ENCODE measurements at regions not wholly inside any gene's neighbourhood (a gene's known extent, or its start where the extent isn't known, plus 50 kb on each side); places are given as distances from the start of the nearest gene placed in this dataset.

- DNase-seq = no peak
- WGBS, 2 donors (ENCODE audit: low coverage in 1 of 2) = 90% methylated on average over 12 of the region's 12 CpGs; no CpG with 5 or more reads in 1 of the 2 donors
- Histone ChIP-seq H3K36me3 (no peaks in the 10 kb centered on the region), H3K27me3 (no peaks in the 10 kb centered on the region), H3K4me3 (no peak overlapping the region), H3K27ac (no peak overlapping the region), H3K4me1 (peaks cover 0 to 12% (median 4%) of the 10 kb centered on the region in 4 donors), H3K9me3 (no peaks in the 10 kb centered on the region)
- in situ Hi-C loops (cut with MboI; ENCODE audit: low pct_ligation_motif_present in 1 of 4, low pct_unique_long_range_greater_than_20kb in 1 of 4, low sequenced_read_pairs in 3 of 4) = no loop called here
- intact Hi-C loops (cut with DNase I; ENCODE audit: low total_unique reads) = no loop called here
- TF ChIP-seq POLR2A (IDR thresholded peaks at IDR 0.05) = no peak
- TF ChIP-seq, protein P1, sequence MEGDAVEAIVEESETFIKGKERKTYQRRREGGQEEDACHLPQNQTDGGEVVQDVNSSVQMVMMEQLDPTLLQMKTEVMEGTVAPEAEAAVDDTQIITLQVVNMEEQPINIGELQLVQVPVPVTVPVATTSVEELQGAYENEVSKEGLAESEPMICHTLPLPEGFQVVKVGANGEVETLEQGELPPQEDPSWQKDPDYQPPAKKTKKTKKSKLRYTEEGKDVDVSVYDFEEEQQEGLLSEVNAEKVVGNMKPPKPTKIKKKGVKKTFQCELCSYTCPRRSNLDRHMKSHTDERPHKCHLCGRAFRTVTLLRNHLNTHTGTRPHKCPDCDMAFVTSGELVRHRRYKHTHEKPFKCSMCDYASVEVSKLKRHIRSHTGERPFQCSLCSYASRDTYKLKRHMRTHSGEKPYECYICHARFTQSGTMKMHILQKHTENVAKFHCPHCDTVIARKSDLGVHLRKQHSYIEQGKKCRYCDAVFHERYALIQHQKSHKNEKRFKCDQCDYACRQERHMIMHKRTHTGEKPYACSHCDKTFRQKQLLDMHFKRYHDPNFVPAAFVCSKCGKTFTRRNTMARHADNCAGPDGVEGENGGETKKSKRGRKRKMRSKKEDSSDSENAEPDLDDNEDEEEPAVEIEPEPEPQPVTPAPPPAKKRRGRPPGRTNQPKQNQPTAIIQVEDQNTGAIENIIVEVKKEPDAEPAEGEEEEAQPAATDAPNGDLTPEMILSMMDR (IDR thresholded peaks at IDR 0.05) = no peak
- TF ChIP-seq EP300 (IDR thresholded peaks at IDR 0.05; ENCODE audit: low read depth) = no peak
- TF ChIP-seq POLR2AphosphoS5 (IDR thresholded peaks at IDR 0.05) = no peak
Observed at GRCh38 chr21:38968887-38969543, 163.3 kb downstream of the ETS2 start.

DNA sequence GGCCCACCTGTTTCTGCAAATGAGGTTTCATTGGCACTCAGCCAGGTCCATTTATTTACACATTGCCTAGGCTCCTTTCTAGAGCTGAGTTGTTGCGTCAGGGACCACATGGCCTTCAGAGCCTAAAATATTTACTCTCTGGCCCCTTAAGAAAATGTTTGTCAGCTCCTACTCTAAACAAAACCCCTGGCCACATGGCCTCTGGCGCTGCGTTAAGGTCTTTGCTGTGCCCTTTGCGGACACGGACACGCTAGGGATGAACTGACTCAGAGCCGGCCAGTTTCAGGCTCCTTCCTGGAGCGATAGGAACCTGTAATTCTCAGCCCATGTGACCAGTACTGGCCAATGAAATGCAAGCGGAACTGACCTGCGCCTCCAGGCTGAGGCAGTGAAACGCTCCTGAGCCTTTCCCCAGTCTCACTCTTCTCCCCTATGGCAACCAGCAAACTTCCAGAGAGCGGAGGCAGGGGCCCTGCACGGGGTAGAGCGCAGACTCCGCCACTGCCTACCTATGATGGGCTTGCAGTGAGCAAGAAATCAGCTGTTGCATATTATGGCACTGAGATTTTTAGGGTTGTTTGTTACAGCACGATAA is 160.3 kb downstream of the ETS2 start:
- Histone ChIP-seq H3K36me3 (no peaks in the 10 kb centered on the region), H3K4me1 (peaks cover 0 to 12% (median 4%) of the 10 kb centered on the region in 4 donors), H3K27me3 (no peaks in the 10 kb centered on the region), H3K4me3 (no peak overlapping the region), H3K27ac (peak overlapping the region; percentile 55 to 79 (median 66)), H3K9me3 (no peaks in the 10 kb centered on the region)
- intact Hi-C loops (cut with DNase I; ENCODE audit: low total_unique reads) (loop anchor here (1.0 kb wide), 1 partner anchor 32 kb away; no protein-coding TSS in a partner anchor), in situ Hi-C loops (cut with MboI; ENCODE audit: low pct_ligation_motif_present in 1 of 4, low pct_unique_long_range_greater_than_20kb in 1 of 4, low sequenced_read_pairs in 3 of 4) (no loop called here)
- TF ChIP-seq EP300 (IDR thresholded peaks at IDR 0.05; ENCODE audit: low read depth) = no peak
- TF ChIP-seq POLR2AphosphoS5 (IDR thresholded peaks at IDR 0.05) = peak in 2 of 3 donors; percentile 50 to 63
- peak; percentile 60 for TF ChIP-seq POLR2A (IDR thresholded peaks at IDR 0.05)
- TF ChIP-seq, protein P1 (IDR thresholded peaks at IDR 0.05) = no peak
- WGBS, 2 donors (ENCODE audit: low coverage in 1 of 2) = 64% methylated on average over 16 of the region's 16 CpGs; no CpG with 5 or more reads in 1 of the 2 donors
- peak; percentile 80 for DNase-seq

DNA sequence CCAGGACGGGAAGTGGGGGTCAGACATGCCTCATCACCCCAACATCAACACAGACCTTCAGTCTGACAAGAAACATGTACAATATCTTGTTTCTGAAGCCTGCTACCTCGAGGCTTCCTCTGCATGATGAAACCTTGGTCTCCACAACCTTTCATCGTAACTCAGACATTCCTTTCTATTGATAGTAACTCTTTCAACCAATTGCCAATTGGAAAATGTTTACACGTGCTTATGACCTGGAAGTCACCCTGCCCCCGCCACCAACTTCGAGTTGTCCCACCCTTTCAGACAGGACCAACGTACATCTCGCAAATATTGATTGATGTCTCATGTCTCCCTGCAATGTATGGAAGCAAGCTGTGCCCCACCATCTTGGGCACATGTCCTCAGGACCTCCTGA is 159.5 kb downstream of the ETS2 start:
- peak overlapping the region; percentile 55 to 79 (median 66) for H3K27ac ChIP-seq
- WGBS, 2 donors (ENCODE audit: low coverage in 1 of 2) = 67 to 76% methylated on average over 3 to 8 of the region's 8 CpGs
- no peak for TF ChIP-seq POLR2A (IDR thresholded peaks at IDR 0.05)
- TF ChIP-seq POLR2AphosphoS5 (IDR thresholded peaks at IDR 0.05) = peak in 1 of 3 donors; percentile 13
- TF ChIP-seq EP300 (IDR thresholded peaks at IDR 0.05; ENCODE audit: low read depth) = no peak

GRCh38 chr21:38963006-38963405 is 157.3 kb downstream of the ETS2 start:
- no peak for DNase-seq
- no peaks in the 10 kb centered on the region for H3K9me3 ChIP-seq
- no peaks in the 10 kb centered on the region for H3K36me3 ChIP-seq
- no peak for TF ChIP-seq POLR2AphosphoS5 (IDR thresholded peaks at IDR 0.05)
- TF ChIP-seq, protein P1 (IDR thresholded peaks at IDR 0.05) = no peak
- no peak for TF ChIP-seq POLR2A (IDR thresholded peaks at IDR 0.05)
- TF ChIP-seq EP300 (IDR thresholded peaks at IDR 0.05; ENCODE audit: low read depth) = no peak
- H3K27ac ChIP-seq = no peak overlapping the region
- H3K4me1 ChIP-seq = peaks cover 16 to 36% (median 24%) of the 10 kb centered on the region in 4 donors
- H3K27me3 ChIP-seq = no peaks in the 10 kb centered on the region
- WGBS, 2 donors (ENCODE audit: low coverage in 1 of 2) = 77 to 87% methylated on average over 6 of the region's 6 CpGs
- in situ Hi-C loops (cut with MboI; ENCODE audit: low pct_ligation_motif_present in 1 of 4, low pct_unique_long_range_greater_than_20kb in 1 of 4, low sequenced_read_pairs in 3 of 4) (no loop called here), intact Hi-C loops (cut with DNase I; ENCODE audit: low total_unique reads) (no loop called here)
- H3K4me3 ChIP-seq = no peak overlapping the region

More for the DNA sequence above, 159.5 kb downstream of the ETS2 start:
- DNase-seq = no peak
- intact Hi-C loops (cut with DNase I; ENCODE audit: low total_unique reads) = loop anchor here (1.0 kb wide), 1 partner anchor 33 kb away; no protein-coding TSS in a partner anchor
- Histone ChIP-seq H3K4me3 (no peak overlapping the region), H3K4me1 (peaks cover 0 to 13% (median 4%) of the 10 kb centered on the region in 4 donors), H3K27me3 (no peaks in the 10 kb centered on the region), H3K36me3 (no peaks in the 10 kb centered on the region), H3K9me3 (no peaks in the 10 kb centered on the region)
- in situ Hi-C loops (cut with MboI; ENCODE audit: low pct_ligation_motif_present in 1 of 4, low pct_unique_long_range_greater_than_20kb in 1 of 4, low sequenced_read_pairs in 3 of 4) = no loop called here
